ENCODE measurements at regions not wholly inside any gene's neighbourhood (a gene's known extent, or its start where the extent isn't known, plus 50 kb on each side); places are given as distances from the start of the nearest gene placed in this dataset.
A peak's percentile ranks its signal among the peaks of the same experiment; 100 is the strongest.

GRCh38 chr14:86462193-86462753, 932.3 kb downstream of the FLRT2 start:
- no peak for DNase-seq (ENCODE audit: low read depth)
- peak; percentile 48 for TF ChIP-seq CTCF (conservative IDR thresholded peaks at IDR 0.05; ENCODE audit: low read depth, low read length)
- no peak overlapping the region for H3K4me3 ChIP-seq (ENCODE audit: low read length)

- no peak for DNase-seq (ENCODE audit: low read depth)
- no peak for TF ChIP-seq CTCF (conservative IDR thresholded peaks at IDR 0.05; ENCODE audit: low read depth, low read length)
- no peak overlapping the region for H3K4me3 ChIP-seq (ENCODE audit: low read length)
Observed at GRCh38 chr14:86457481-86458135, 927.7 kb downstream of the FLRT2 start.

- no peak overlapping the region for H3K4me3 ChIP-seq (ENCODE audit: low read length)
- no peak for TF ChIP-seq CTCF (conservative IDR thresholded peaks at IDR 0.05; ENCODE audit: low read depth, low read length)
- DNase-seq (ENCODE audit: low read depth): no peak
Observed at GRCh38 chr14:86450085-86450484, 920.1 kb downstream of the FLRT2 start.

GRCh38 chr14:86442135-86442534, 912.2 kb downstream of the FLRT2 start:
- no peak for DNase-seq (ENCODE audit: low read depth)
- no peak for TF ChIP-seq CTCF (conservative IDR thresholded peaks at IDR 0.05; ENCODE audit: low read depth, low read length)
- H3K4me3 ChIP-seq (ENCODE audit: low read length): no peak overlapping the region

GRCh38 chr14:86430853-86431252, 900.9 kb downstream of the FLRT2 start:
- TF ChIP-seq CTCF (conservative IDR thresholded peaks at IDR 0.05; ENCODE audit: low read depth, low read length): no peak
- no peak overlapping the region for H3K4me3 ChIP-seq (ENCODE audit: low read length)
- DNase-seq (ENCODE audit: low read depth): no peak

- DNase-seq (ENCODE audit: low read depth): no peak
- no peak for TF ChIP-seq CTCF (conservative IDR thresholded peaks at IDR 0.05; ENCODE audit: low read depth, low read length)
- H3K4me3 ChIP-seq (ENCODE audit: low read length): no peak overlapping the region
Observed at GRCh38 chr14:86423214-86423613, 893.3 kb downstream of the FLRT2 start.

- DNase-seq (ENCODE audit: low read depth): no peak
Observed at GRCh38 chr14:86420131-86420530, 890.2 kb downstream of the FLRT2 start.

More at GRCh38 chr14:86420131-86420530, 890.2 kb downstream of the FLRT2 start:
- no peak overlapping the region for H3K4me3 ChIP-seq (ENCODE audit: low read length)
- TF ChIP-seq CTCF (conservative IDR thresholded peaks at IDR 0.05; ENCODE audit: low read depth, low read length): no peak
